ENCODE measurements at regions not wholly inside any gene's neighbourhood (a gene's known extent, or its start where the extent isn't known, plus 50 kb on each side); places are given as distances from the start of the nearest gene placed in this dataset.
A peak's percentile ranks its signal among the peaks of the same experiment; 100 is the strongest.

DNA sequence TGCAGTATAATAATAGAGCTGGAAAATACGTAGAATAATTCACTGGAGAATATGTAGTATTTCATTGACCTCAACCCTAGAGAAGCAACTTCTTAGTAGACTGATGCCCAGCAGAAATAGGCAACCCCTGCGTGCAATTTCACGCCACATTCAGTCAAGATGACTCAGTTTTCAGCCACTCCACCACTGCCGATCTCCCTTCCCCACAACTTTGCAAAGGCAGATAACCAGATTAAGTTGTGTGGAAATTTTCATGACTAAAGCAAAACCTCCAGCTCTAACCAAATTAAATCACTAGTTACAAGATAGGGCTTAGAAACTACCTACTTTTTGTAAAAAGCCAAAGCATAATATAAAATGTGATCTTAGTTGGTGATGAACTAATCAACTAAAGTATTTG is 63.3 kb upstream of the STK17B start:
- Histone ChIP-seq H3K4me3 (no peak overlapping the region), H3K36me3 (ENCODE audit: low read depth) (no peaks in the 10 kb centered on the region; the same call in 1 of the 2 replicates), H3K9me3 (ENCODE audit: low read depth) (no peaks in the 10 kb centered on the region), H3K4me1 (ENCODE audit: insufficient read depth) (peaks cover 46% of the 10 kb centered on the region), H3K27me3 (replicated peaks; ENCODE audit: insufficient read depth) (no peaks in the 10 kb centered on the region), H3K4me2 (ENCODE audit: unreplicated experiment) (no peak overlapping the region), H3F3A (ENCODE audit: insufficient read depth) (peaks cover 33% of the 10 kb centered on the region), H3K27ac (peak overlapping the region; percentile 3), H4K20me1 (ENCODE audit: insufficient read depth) (no peaks in the 10 kb centered on the region), H2AFZ (no peak overlapping the region), H3K9ac (no peak overlapping the region), H3K9me2 (ENCODE audit: insufficient read depth) (no peaks in the 10 kb centered on the region), H3K79me2 (ENCODE audit: insufficient read depth) (no peaks in the 10 kb centered on the region)
- in situ Hi-C loops (cut with MboI), result no loop called here
- TF ChIP-seq EZH2phosphoT487 (IDR thresholded peaks at IDR 0.05; ENCODE audit: insufficient read depth, low read depth) (no peak), EZH2 (IDR thresholded peaks at IDR 0.05; ENCODE audit: insufficient read depth, poor library complexity, severe bottlenecking) (no peak)
- DNase-seq, result peak; percentile 73
- 52 to 53% methylated on average over 4 of the region's 4 CpGs for WGBS, 2 experiments (ENCODE audit: low coverage in 1 of 2, low lambda C conversion rate in 2 of 2, missing lambda C conversion rate in 2 of 2)

DNA sequence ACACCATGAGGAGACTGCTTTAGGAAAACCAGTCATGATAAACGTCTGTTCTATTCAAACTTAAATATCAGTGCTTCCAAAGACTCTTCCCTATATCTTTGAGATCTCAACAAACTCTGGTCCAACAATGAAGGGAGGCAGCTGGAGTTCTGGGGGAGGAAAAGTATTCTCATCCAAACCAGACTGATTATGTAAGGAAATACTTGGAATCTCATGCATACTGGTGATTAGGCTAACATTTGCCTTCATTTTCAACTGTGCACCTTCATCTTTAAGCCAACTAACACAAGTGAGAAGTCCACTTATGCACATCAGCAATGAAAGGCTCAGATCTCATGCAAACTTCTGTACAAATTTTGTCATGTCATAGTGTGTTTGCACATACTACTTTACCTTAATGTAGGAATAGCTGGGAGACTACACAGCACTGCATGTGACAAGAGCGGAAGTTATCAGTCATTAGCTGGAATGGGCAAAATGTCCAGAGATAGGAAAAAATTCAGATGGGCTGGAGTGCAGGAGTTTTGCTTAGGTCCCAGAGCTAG is 67.5 kb upstream of the STK17B start:
- H4K20me1 ChIP-seq (ENCODE audit: insufficient read depth), result no peaks in the 10 kb centered on the region
- peak overlapping the region; percentile 40 for H3K27ac ChIP-seq
- no peaks in the 10 kb centered on the region; the same call in 1 of the 2 replicates for H3K36me3 ChIP-seq (ENCODE audit: low read depth)
- TF ChIP-seq EZH2phosphoT487 (IDR thresholded peaks at IDR 0.05; ENCODE audit: insufficient read depth, low read depth), result no peak
- TF ChIP-seq EZH2 (IDR thresholded peaks at IDR 0.05; ENCODE audit: insufficient read depth, poor library complexity, severe bottlenecking), result no peak
- no peak overlapping the region for H3K4me2 ChIP-seq (ENCODE audit: unreplicated experiment)
- DNase-seq, result no peak
- no peak overlapping the region for H3K4me3 ChIP-seq
- H2AFZ ChIP-seq, result no peak overlapping the region
- in situ Hi-C loops (cut with MboI), result no loop called here
- no peaks in the 10 kb centered on the region for H3K27me3 ChIP-seq (replicated peaks; ENCODE audit: insufficient read depth)
- H3K79me2 ChIP-seq (ENCODE audit: insufficient read depth), result no peaks in the 10 kb centered on the region
- H3K4me1 ChIP-seq (ENCODE audit: insufficient read depth), result peaks cover 45% of the 10 kb centered on the region
- no peaks in the 10 kb centered on the region for H3K9me2 ChIP-seq (ENCODE audit: insufficient read depth)
- 74 to 75% methylated on average over 2 of the region's 2 CpGs for WGBS, 2 experiments (ENCODE audit: low coverage in 1 of 2, low lambda C conversion rate in 2 of 2, missing lambda C conversion rate in 2 of 2)
- H3F3A ChIP-seq (ENCODE audit: insufficient read depth), result peaks cover 29% of the 10 kb centered on the region
- H3K9me3 ChIP-seq (ENCODE audit: low read depth), result no peaks in the 10 kb centered on the region
- no peak overlapping the region for H3K9ac ChIP-seq

DNA sequence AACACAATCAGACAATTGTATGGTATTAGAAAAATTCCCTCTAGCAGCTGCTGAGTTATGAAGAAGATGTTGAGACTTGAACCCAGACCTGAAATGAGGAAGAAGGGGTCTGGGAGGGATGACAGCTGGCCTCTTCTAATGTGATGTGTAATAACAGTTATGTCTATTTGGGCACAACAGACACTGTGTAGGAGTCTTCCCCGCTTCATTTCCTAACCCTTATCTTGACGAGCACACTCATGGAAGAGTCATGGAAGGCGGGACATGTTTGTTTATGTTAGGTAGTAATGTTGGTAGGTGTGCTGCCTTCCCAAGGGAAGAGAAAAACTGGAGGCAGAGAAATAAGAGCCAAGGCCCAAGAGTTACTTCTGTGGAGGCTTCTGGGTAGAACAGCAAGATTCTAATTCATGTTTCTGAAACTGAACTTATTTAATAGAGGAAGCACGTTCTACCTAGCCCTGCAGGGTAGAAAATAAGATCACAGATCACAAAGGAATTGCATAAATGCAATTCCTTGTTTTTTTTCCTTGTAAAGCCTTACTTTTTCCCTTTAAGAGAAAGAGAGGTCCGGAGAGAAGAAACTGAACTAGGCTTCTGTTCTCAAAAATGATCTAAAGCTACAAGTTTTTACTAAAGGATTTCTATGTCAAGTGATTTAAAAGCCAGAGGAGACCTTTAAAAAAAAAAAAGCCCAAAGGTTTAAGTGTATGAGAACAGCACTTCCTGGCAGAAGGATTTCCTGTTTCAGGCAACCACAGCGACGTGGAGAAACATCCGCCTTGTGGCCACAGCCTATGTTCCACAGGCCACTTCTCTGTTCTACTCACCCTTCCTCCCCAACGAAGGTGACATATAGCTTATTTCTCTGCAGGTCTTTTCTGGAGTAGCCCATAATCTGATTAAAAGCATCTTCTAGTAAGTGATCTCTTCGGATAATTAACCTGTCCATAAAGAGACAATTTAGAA is 68.5 kb upstream of the STK17B start:
- Histone ChIP-seq H3K9me2 (ENCODE audit: insufficient read depth) (no peaks in the 10 kb centered on the region), H3K36me3 (ENCODE audit: low read depth) (no peaks in the 10 kb centered on the region; the same call in 1 of the 2 replicates), H3K27ac (peak overlapping the region; percentile 40), H3F3A (ENCODE audit: insufficient read depth) (peaks cover 29% of the 10 kb centered on the region), H3K79me2 (ENCODE audit: insufficient read depth) (no peaks in the 10 kb centered on the region), H3K4me2 (ENCODE audit: unreplicated experiment) (peak overlapping the region; percentile 3), H2AFZ (no peak overlapping the region), H3K9ac (no peak overlapping the region), H3K4me1 (ENCODE audit: insufficient read depth) (peaks cover 42% of the 10 kb centered on the region), H3K4me3 (no peak overlapping the region), H3K9me3 (ENCODE audit: low read depth) (no peaks in the 10 kb centered on the region), H3K27me3 (replicated peaks; ENCODE audit: insufficient read depth) (no peaks in the 10 kb centered on the region), H4K20me1 (ENCODE audit: insufficient read depth) (no peaks in the 10 kb centered on the region)
- peak; percentile 82 for DNase-seq
- in situ Hi-C loops (cut with MboI), result no loop called here
- TF ChIP-seq EZH2phosphoT487 (IDR thresholded peaks at IDR 0.05; ENCODE audit: insufficient read depth, low read depth), result 0 out of 2 replicates have a peak, but pooled peaks have one; percentile 60
- no peak for TF ChIP-seq EZH2 (IDR thresholded peaks at IDR 0.05; ENCODE audit: insufficient read depth, poor library complexity, severe bottlenecking)
- 65 to 67% methylated on average over 10 of the region's 10 CpGs for WGBS, 2 experiments (ENCODE audit: low coverage in 1 of 2, low lambda C conversion rate in 2 of 2, missing lambda C conversion rate in 2 of 2)

DNA sequence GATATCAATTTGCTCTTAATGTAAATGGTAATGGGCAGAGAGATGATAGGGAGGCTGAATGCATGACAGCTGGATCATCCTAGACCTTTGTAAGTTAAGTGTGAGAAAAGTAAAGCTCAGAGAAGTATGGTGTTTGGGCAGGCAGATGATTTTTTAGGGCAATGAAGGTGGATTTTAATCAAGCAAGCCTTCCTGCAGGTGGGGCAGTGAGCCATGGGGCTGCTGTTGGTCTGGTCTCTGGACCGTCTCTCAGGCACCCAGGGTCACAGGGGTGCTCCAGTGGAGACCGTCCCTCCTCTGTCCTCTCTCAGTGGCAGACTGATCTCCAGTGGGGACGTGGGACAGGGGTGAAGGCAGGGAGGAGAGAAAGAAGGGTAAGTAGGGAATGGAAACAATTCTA is 69.8 kb upstream of the STK17B start:
- Histone ChIP-seq H3K27ac (no peak overlapping the region), H3K27me3 (replicated peaks; ENCODE audit: insufficient read depth) (no peaks in the 10 kb centered on the region), H3K4me1 (ENCODE audit: insufficient read depth) (peaks cover 50% of the 10 kb centered on the region), H3F3A (ENCODE audit: insufficient read depth) (peaks cover 40% of the 10 kb centered on the region), H3K9me2 (ENCODE audit: insufficient read depth) (no peaks in the 10 kb centered on the region), H4K20me1 (ENCODE audit: insufficient read depth) (no peaks in the 10 kb centered on the region), H3K9me3 (ENCODE audit: low read depth) (no peaks in the 10 kb centered on the region), H3K36me3 (ENCODE audit: low read depth) (no peaks in the 10 kb centered on the region; the same call in 1 of the 2 replicates), H3K4me2 (ENCODE audit: unreplicated experiment) (no peak overlapping the region), H3K4me3 (no peak overlapping the region), H3K9ac (no peak overlapping the region), H3K79me2 (ENCODE audit: insufficient read depth) (no peaks in the 10 kb centered on the region), H2AFZ (no peak overlapping the region)
- no peak for TF ChIP-seq EZH2 (IDR thresholded peaks at IDR 0.05; ENCODE audit: insufficient read depth, poor library complexity, severe bottlenecking)
- no peak for TF ChIP-seq EZH2phosphoT487 (IDR thresholded peaks at IDR 0.05; ENCODE audit: insufficient read depth, low read depth)
- DNase-seq, result no peak
- WGBS, 2 experiments (ENCODE audit: low coverage in 1 of 2, low lambda C conversion rate in 2 of 2, missing lambda C conversion rate in 2 of 2), result 96 to 100% methylated on average over 3 of the region's 3 CpGs
- in situ Hi-C loops (cut with MboI), result no loop called here

All from GM23248 (cell line).